ENCODE measurements at regions not wholly inside any gene's neighbourhood (a gene's known extent, or its start where the extent isn't known, plus 50 kb on each side); places are given as distances from the start of the nearest gene placed in this dataset.

DNA sequence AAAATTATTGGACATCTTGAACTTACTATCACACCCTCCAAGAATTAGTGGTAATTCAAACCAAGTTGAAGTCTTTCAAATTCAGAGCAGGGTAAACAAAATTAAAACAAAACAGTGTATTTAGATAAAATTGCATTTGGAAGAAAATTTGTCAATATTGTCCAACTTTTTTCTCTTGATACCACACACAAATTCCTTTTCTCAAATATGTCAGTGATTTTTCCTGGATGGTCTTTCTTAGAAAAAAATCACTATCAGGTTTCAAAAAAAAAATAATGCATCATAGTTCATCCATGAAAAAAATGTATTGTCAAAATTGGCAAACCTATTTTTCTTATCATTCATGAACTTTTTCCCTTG lies 667.1 kb downstream of the TENT5A start:
- TF ChIP-seq POLR2A (IDR thresholded peaks at IDR 0.05; ENCODE audit: low read length) (no peak), GATA1 (IDR thresholded peaks at IDR 0.05; ENCODE audit: low read depth, low read length) (no peak)

All from erythroblast (primary cell).